ENCODE measurements at regions not wholly inside any gene's neighbourhood (a gene's known extent, or its start where the extent isn't known, plus 50 kb on each side); places are given as distances from the start of the nearest gene placed in this dataset.

GRCh38 chr4:81919810-81920209 lies 448.1 kb upstream of the RASGEF1B start:
- DNase-seq (ENCODE audit: low spot score) = no peak

GRCh38 chr4:81919223-81919622 lies 447.5 kb upstream of the RASGEF1B start:
- no peak for DNase-seq (ENCODE audit: low spot score)
- TF ChIP-seq CTCF (IDR thresholded peaks at IDR 0.05; ENCODE audit: extremely low read depth, missing control alignments) = peak; percentile 15

More at GRCh38 chr4:81919810-81920209, 448.1 kb upstream of the RASGEF1B start:
- peak; percentile 21 for TF ChIP-seq CTCF (IDR thresholded peaks at IDR 0.05; ENCODE audit: extremely low read depth, missing control alignments)

GRCh38 chr4:81915430-81915829 lies 443.7 kb upstream of the RASGEF1B start:
- DNase-seq (ENCODE audit: low spot score) = no peak
- TF ChIP-seq CTCF (IDR thresholded peaks at IDR 0.05; ENCODE audit: extremely low read depth, missing control alignments) = no peak

GRCh38 chr4:81914623-81915022 lies 442.9 kb upstream of the RASGEF1B start:
- no peak for DNase-seq (ENCODE audit: low spot score)
- TF ChIP-seq CTCF (IDR thresholded peaks at IDR 0.05; ENCODE audit: extremely low read depth, missing control alignments) = no peak

- peak; percentile 54 for DNase-seq (ENCODE audit: low spot score)
- TF ChIP-seq CTCF (IDR thresholded peaks at IDR 0.05; ENCODE audit: extremely low read depth, missing control alignments) = peak; percentile 87
Observed at GRCh38 chr4:81913427-81913879, 441.7 kb upstream of the RASGEF1B start.

- DNase-seq (ENCODE audit: low spot score) = no peak
- TF ChIP-seq CTCF (IDR thresholded peaks at IDR 0.05; ENCODE audit: extremely low read depth, missing control alignments) = no peak
Observed at GRCh38 chr4:81912376-81913030, 440.8 kb upstream of the RASGEF1B start.

- TF ChIP-seq CTCF (IDR thresholded peaks at IDR 0.05; ENCODE audit: extremely low read depth, missing control alignments) = no peak
Observed at GRCh38 chr4:81906905-81907304, 435.2 kb upstream of the RASGEF1B start.

More at GRCh38 chr4:81906905-81907304, 435.2 kb upstream of the RASGEF1B start:
- DNase-seq (ENCODE audit: low spot score) = no peak
